PC-3 (cell line): ENCODE measurements at regions not wholly inside any gene's neighbourhood (a gene's known extent, or its start where the extent isn't known, plus 50 kb on each side); places are given as distances from the start of the nearest gene placed in this dataset.
"Not testable (repeated sequence)": the region's sequence is repeated elsewhere in the genome, so short reads cannot be mapped to it uniquely, and the experiment has no call there.

Experiments used
- ATAC-seq: fragments of 200-7000 bp; cut with Tn5 transposase; 2 replicates; pipeline ENCODE4 v1.9.1; 2020; ENCODE audit warnings: mild to moderate bottlenecking, moderate library complexity
- BruUV-seq: library from RNA; stranded (reverse); fragments of 400-500 nt; replicated peaks from 2 replicates; lab custom pipeline; 2021; lab: Mats Ljungman, UMichigan
- CTCF ChIA-PET: fragments of 300-600 bp; sonication (Branson Sonifier 250); formaldehyde crosslinking; loops from one replicate; lab custom pipeline; 2022; ENCODE audit warnings: antibody characterized with exemption; lab: Charles Lee
- POLR2A ChIA-PET: fragments of 300-600 bp; sonication (Branson Sonifier 250); formaldehyde crosslinking; loops from one replicate; lab custom pipeline; 2022; ENCODE audit warnings: antibody characterized with exemption; ENCODE audit not compliant: unreplicated experiment; lab: Charles Lee
- DNase-seq: peaks from one replicate; pipeline ENCODE4 v3.0.0-alpha.2; 2015
- H2AFZ ChIP-seq: fragments of 300-600 bp; sonication (generic); 2 replicates; pipeline ENCODE4 v1.6.0; 2016; ENCODE audit warnings: antibody characterized with exemption, low read length
- H3F3A ChIP-seq: fragments of 300-600 bp; sonication (generic); one replicate; pipeline ENCODE4 v1.6.0; 2017; ENCODE audit warnings: antibody characterized with exemption, low read length, control low read depth, mild to moderate bottlenecking; ENCODE audit not compliant: unreplicated experiment
- H3K27ac ChIP-seq: fragments of 300-600 bp; sonication (generic); 2 replicates; pipeline ENCODE4 v1.5.1; 2016; ENCODE audit warnings: mild to moderate bottlenecking, low read length
- H3K27me3 ChIP-seq: fragments of 300-600 bp; sonication (generic); 2 replicates; pipeline ENCODE4 v1.6.1; 2016; ENCODE audit warnings: low read length, mixed read lengths
- H3K36me3 ChIP-seq: fragments of 300-600 bp; sonication (generic); 2 replicates; pipeline ENCODE4 v1.6.1; 2016; ENCODE audit warnings: low read depth, mixed run types, low read length, mixed read lengths
- H3K4me1 ChIP-seq: fragments of 300-600 bp; sonication (generic); 2 replicates; pipeline ENCODE4 v1.5.1; 2016; ENCODE audit warnings: low read length; ENCODE audit not compliant: insufficient read depth
- H3K4me2 ChIP-seq: fragments of 300-600 bp; sonication (generic); 2 replicates; pipeline ENCODE4 v1.6.0; 2016; ENCODE audit warnings: low read length
- H3K4me3 ChIP-seq: fragments of 300-600 bp; sonication (generic); 2 replicates; pipeline ENCODE4 v1.5.1; 2016; ENCODE audit warnings: mild to moderate bottlenecking, low read length, mixed read lengths
- H3K79me2 ChIP-seq: fragments of 300-600 bp; sonication (generic); 2 replicates; pipeline ENCODE4 v1.6.1; 2017; ENCODE audit warnings: low read length, mixed read lengths
- H3K9ac ChIP-seq: fragments of 300-600 bp; sonication (generic); 2 replicates; pipeline ENCODE4 v1.6.0; 2016; ENCODE audit warnings: mild to moderate bottlenecking, low read length
- H3K9me2 ChIP-seq: fragments of 300-600 bp; sonication (generic); replicated peaks from 2 replicates; pipeline ENCODE4 v1.6.1; 2016; ENCODE audit warnings: mixed run types, low read length, mixed read lengths
- H3K9me3 ChIP-seq: fragments of 300-600 bp; sonication (generic); 2 replicates; pipeline ENCODE4 v1.6.1; 2016; ENCODE audit warnings: low read length, mixed read lengths
- H4K20me1 ChIP-seq: fragments of 300-600 bp; sonication (generic); 2 replicates; pipeline ENCODE4 v1.6.1; 2016; ENCODE audit warnings: low read length, mixed read lengths
- EZH2 ChIP-seq: fragments of 300-600 bp; sonication (generic); IDR thresholded peaks from one replicate; pipeline ENCODE4 v1.6.1; 2017; ENCODE audit warnings: antibody characterized with exemption, mild to moderate bottlenecking, low read length; ENCODE audit not compliant: unreplicated experiment
- EZH2phosphoT487 ChIP-seq: fragments of 300-600 bp; sonication (generic); IDR thresholded peaks from 2 replicates; pipeline ENCODE4 v1.6.1; 2018; ENCODE audit warnings: mild to moderate bottlenecking, antibody characterized with exemption, low read length, borderline replicate concordance
- intact Hi-C: fragments of 100-400 bp; cut with micrococcal nuclease; formaldehyde crosslinking; loops from 2 replicates; pipeline ENCODE4 v1.9.0; 2023
- TF ChIP-seq, protein P1 (sequence below): fragments of 300-600 bp; sonication (generic); conservative IDR thresholded peaks from 2 replicates; pipeline ENCODE4 v1.5.1; 2017; ENCODE audit warnings: antibody characterized with exemption, low read depth, mild to moderate bottlenecking, low read length

GRCh38 chrX:134311994-134312393 is 61.1 kb upstream of the PHF6 start:
- intact Hi-C loops, ATAC-seq: not testable (repeated sequence)

GRCh38 chrX:134313418-134313817 is 59.7 kb upstream of the PHF6 start:
- no peak overlapping the region for H3K27ac ChIP-seq
- ATAC-seq (no peak), DNase-seq (no peak)
- H3K4me2 ChIP-seq = no peak overlapping the region
- no TSS peak for BruUV-seq
- TF ChIP-seq EZH2phosphoT487 (no peak), EZH2 (no peak)
- TF ChIP-seq, protein P1, sequence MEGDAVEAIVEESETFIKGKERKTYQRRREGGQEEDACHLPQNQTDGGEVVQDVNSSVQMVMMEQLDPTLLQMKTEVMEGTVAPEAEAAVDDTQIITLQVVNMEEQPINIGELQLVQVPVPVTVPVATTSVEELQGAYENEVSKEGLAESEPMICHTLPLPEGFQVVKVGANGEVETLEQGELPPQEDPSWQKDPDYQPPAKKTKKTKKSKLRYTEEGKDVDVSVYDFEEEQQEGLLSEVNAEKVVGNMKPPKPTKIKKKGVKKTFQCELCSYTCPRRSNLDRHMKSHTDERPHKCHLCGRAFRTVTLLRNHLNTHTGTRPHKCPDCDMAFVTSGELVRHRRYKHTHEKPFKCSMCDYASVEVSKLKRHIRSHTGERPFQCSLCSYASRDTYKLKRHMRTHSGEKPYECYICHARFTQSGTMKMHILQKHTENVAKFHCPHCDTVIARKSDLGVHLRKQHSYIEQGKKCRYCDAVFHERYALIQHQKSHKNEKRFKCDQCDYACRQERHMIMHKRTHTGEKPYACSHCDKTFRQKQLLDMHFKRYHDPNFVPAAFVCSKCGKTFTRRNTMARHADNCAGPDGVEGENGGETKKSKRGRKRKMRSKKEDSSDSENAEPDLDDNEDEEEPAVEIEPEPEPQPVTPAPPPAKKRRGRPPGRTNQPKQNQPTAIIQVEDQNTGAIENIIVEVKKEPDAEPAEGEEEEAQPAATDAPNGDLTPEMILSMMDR = no peak
- no peak overlapping the region for H2AFZ ChIP-seq
- ChIA-PET CTCF (no interaction called here), POLR2A (no interaction called here)
- no peak overlapping the region for H3K4me3 ChIP-seq
- no peaks in the 10 kb centered on the region for H3F3A ChIP-seq
- H3K27me3 ChIP-seq = no peaks in the 10 kb centered on the region
- H4K20me1 ChIP-seq = no peaks in the 10 kb centered on the region
- intact Hi-C loops = no loop called here
- no peaks in the 10 kb centered on the region for H3K4me1 ChIP-seq
- no peaks in the 10 kb centered on the region for H3K9me3 ChIP-seq
- no peak overlapping the region for H3K9ac ChIP-seq
- no peaks in the 10 kb centered on the region for H3K36me3 ChIP-seq
- H3K9me2 ChIP-seq = no peaks in the 10 kb centered on the region
- H3K79me2 ChIP-seq = no peaks in the 10 kb centered on the region

More at GRCh38 chrX:134311994-134312393, 61.1 kb upstream of the PHF6 start:
- BruUV-seq, H3K27me3 ChIP-seq, H3K4me3 ChIP-seq, H3K9me3 ChIP-seq, H3F3A ChIP-seq, H3K27ac ChIP-seq, H3K36me3 ChIP-seq, POLR2A ChIA-PET, H2AFZ ChIP-seq, H3K79me2 ChIP-seq, CTCF ChIA-PET, H3K9ac ChIP-seq, DNase-seq, H4K20me1 ChIP-seq, H3K4me2 ChIP-seq, H3K9me2 ChIP-seq, H3K4me1 ChIP-seq: not testable (repeated sequence)

- ChIA-PET CTCF (no interaction called here), POLR2A (no interaction called here)
- Histone ChIP-seq H4K20me1 (no peaks in the 10 kb centered on the region), H3K9me3 (no peaks in the 10 kb centered on the region), H3K9me2 (no peaks in the 10 kb centered on the region), H3F3A (no peaks in the 10 kb centered on the region), H3K4me3 (no peak overlapping the region), H3K36me3 (no peaks in the 10 kb centered on the region), H2AFZ (no peak overlapping the region), H3K4me1 (no peaks in the 10 kb centered on the region), H3K79me2 (no peaks in the 10 kb centered on the region), H3K27me3 (no peaks in the 10 kb centered on the region), H3K27ac (no peak overlapping the region), H3K9ac (no peak overlapping the region), H3K4me2 (no peak overlapping the region)
- DNase-seq (peak; percentile 2), ATAC-seq (no peak)
- intact Hi-C loops = no loop called here
- TF ChIP-seq, protein P1 = no peak
- TF ChIP-seq EZH2phosphoT487 (no peak), EZH2 (no peak)
- BruUV-seq = no TSS peak
Observed at GRCh38 chrX:134315866-134316265, 57.2 kb upstream of the PHF6 start.
